Large intestine (tissue), 3 donors: ENCODE measurements at regions not wholly inside any gene's neighbourhood (a gene's known extent, or its start where the extent isn't known, plus 50 kb on each side); places are given as distances from the start of the nearest gene placed in this dataset.

Experiments used
- DNase-seq, 2 donors: peaks; one replicate each; pipeline versions ENCODE4 v3.0.0 to v3.0.0-alpha.2; 2013
- H3K27ac ChIP-seq: one replicate; pipeline ENCODE4 v1.5.1; 2013; ENCODE audit warnings: low read length
- H3K27me3 ChIP-seq: 2 replicates; pipeline ENCODE4 v1.6.1; 2013; ENCODE audit warnings: low read length; ENCODE audit not compliant: control insufficient read depth, insufficient read depth
- H3K36me3 ChIP-seq: 2 replicates; pipeline ENCODE4 v1.6.1; 2013; ENCODE audit warnings: low read length; ENCODE audit not compliant: control insufficient read depth, insufficient read depth
- H3K4me1 ChIP-seq: one replicate; pipeline ENCODE4 v1.6.1; 2013; ENCODE audit warnings: low read length; ENCODE audit not compliant: control insufficient read depth, insufficient read depth
- H3K4me3 ChIP-seq: one replicate; pipeline ENCODE4 v1.5.1; 2013; ENCODE audit warnings: low read length
- H3K9me3 ChIP-seq: one replicate; pipeline ENCODE4 v1.6.1; 2013; ENCODE audit warnings: mild to moderate bottlenecking, low read depth, low read length, moderate library complexity; ENCODE audit not compliant: control insufficient read depth
- WGBS: methylation state at CpG from one replicate; pipeline ENCODE4 v1.1.5; 2013; ENCODE audit warnings: low lambda C conversion rate; ENCODE audit not compliant: insufficient coverage; 5-methylcytosine and 5-hydroxymethylcytosine counted together

GRCh38 chr2:226116346-226116745 lies 683.3 kb downstream of the IRS1 start:
- Histone ChIP-seq H3K4me3 (no peak overlapping the region), H3K27ac (no peak overlapping the region), H3K4me1 (no peaks in the 10 kb centered on the region), H3K36me3 (no peaks in the 10 kb centered on the region), H3K27me3 (no peaks in the 10 kb centered on the region), H3K9me3 (no peaks in the 10 kb centered on the region)
- 100% methylated on average over 1 of the region's 3 CpGs for WGBS
- DNase-seq = no peak

GRCh38 chr2:226115832-226116200 lies 683.8 kb downstream of the IRS1 start:
- no peak for DNase-seq
- Histone ChIP-seq H3K27me3 (no peaks in the 10 kb centered on the region), H3K4me1 (no peaks in the 10 kb centered on the region), H3K27ac (no peak overlapping the region), H3K36me3 (no peaks in the 10 kb centered on the region), H3K9me3 (no peaks in the 10 kb centered on the region), H3K4me3 (no peak overlapping the region)
- WGBS = no CpG with 5 or more reads among the region's 1 CpG

- DNase-seq = no peak
- H3K27me3 ChIP-seq = no peaks in the 10 kb centered on the region
- no peak overlapping the region for H3K27ac ChIP-seq
- no peaks in the 10 kb centered on the region for H3K36me3 ChIP-seq
- WGBS = 60% methylated on average over 1 of the region's 3 CpGs
- H3K4me3 ChIP-seq = no peak overlapping the region
- no peaks in the 10 kb centered on the region for H3K4me1 ChIP-seq
- no peaks in the 10 kb centered on the region for H3K9me3 ChIP-seq
Measured at GRCh38 chr2:226115102-226115831, 684.4 kb downstream of the IRS1 start.

- DNase-seq = no peak
Measured at GRCh38 chr2:226114436-226114835, 685.2 kb downstream of the IRS1 start.

GRCh38 chr2:226098861-226099745 lies 699.6 kb downstream of the NYAP2 start:
- Histone ChIP-seq H3K4me1 (no peaks in the 10 kb centered on the region), H3K36me3 (no peaks in the 10 kb centered on the region), H3K9me3 (no peaks in the 10 kb centered on the region), H3K27ac (no peak overlapping the region), H3K27me3 (no peaks in the 10 kb centered on the region), H3K4me3 (no peak overlapping the region)
- DNase-seq = no peak
- WGBS = no CpG with 5 or more reads among the region's 1 CpG

More at GRCh38 chr2:226114436-226114835, 685.2 kb downstream of the IRS1 start:
- WGBS = no CpG with 5 or more reads among the region's 5 CpGs
- H3K9me3 ChIP-seq = no peaks in the 10 kb centered on the region
- no peak overlapping the region for H3K4me3 ChIP-seq
- H3K27ac ChIP-seq = no peak overlapping the region
- H3K36me3 ChIP-seq = no peaks in the 10 kb centered on the region
- H3K4me1 ChIP-seq = no peaks in the 10 kb centered on the region
- no peaks in the 10 kb centered on the region for H3K27me3 ChIP-seq

GRCh38 chr2:226095058-226095457 lies 695.5 kb downstream of the NYAP2 start:
- Histone ChIP-seq H3K4me1 (no peaks in the 10 kb centered on the region), H3K27me3 (no peaks in the 10 kb centered on the region), H3K4me3 (no peak overlapping the region), H3K27ac (no peak overlapping the region), H3K9me3 (no peaks in the 10 kb centered on the region), H3K36me3 (no peaks in the 10 kb centered on the region)
- WGBS = no CpG with 5 or more reads among the region's 1 CpG
- DNase-seq = no peak

GRCh38 chr2:226093364-226093763 lies 693.9 kb downstream of the NYAP2 start:
- H3K4me3 ChIP-seq = no peak overlapping the region
- 100% methylated on average over 1 of the region's 2 CpGs for WGBS
- no peaks in the 10 kb centered on the region for H3K27me3 ChIP-seq
- H3K27ac ChIP-seq = no peak overlapping the region
- no peaks in the 10 kb centered on the region for H3K4me1 ChIP-seq
- no peaks in the 10 kb centered on the region for H3K36me3 ChIP-seq
- DNase-seq = no peak
- no peaks in the 10 kb centered on the region for H3K9me3 ChIP-seq

GRCh38 chr2:226088366-226088674 lies 688.8 kb downstream of the NYAP2 start:
- H3K27me3 ChIP-seq = no peaks in the 10 kb centered on the region
- no CpG with 5 or more reads among the region's 3 CpGs for WGBS

GRCh38 chr2:226087505-226088365 lies 688.2 kb downstream of the NYAP2 start:
- Histone ChIP-seq H3K27me3 (no peaks in the 10 kb centered on the region), H3K4me1 (no peaks in the 10 kb centered on the region), H3K4me3 (no peak overlapping the region), H3K27ac (no peak overlapping the region), H3K36me3 (no peaks in the 10 kb centered on the region), H3K9me3 (peaks cover 3% of the 10 kb centered on the region)
- WGBS = 100% methylated on average over 2 of the region's 5 CpGs
- DNase-seq = no peak

More at GRCh38 chr2:226088366-226088674, 688.8 kb downstream of the NYAP2 start:
- Histone ChIP-seq H3K9me3 (peaks cover 3% of the 10 kb centered on the region), H3K27ac (no peak overlapping the region), H3K4me1 (no peaks in the 10 kb centered on the region), H3K36me3 (no peaks in the 10 kb centered on the region), H3K4me3 (no peak overlapping the region)
- DNase-seq = no peak

GRCh38 chr2:226087051-226087450 lies 687.5 kb downstream of the NYAP2 start:
- no peaks in the 10 kb centered on the region for H3K36me3 ChIP-seq
- H3K27ac ChIP-seq = no peak overlapping the region
- DNase-seq = no peak
- H3K4me1 ChIP-seq = no peaks in the 10 kb centered on the region
- WGBS = no CpG with 5 or more reads among the region's 3 CpGs
- H3K9me3 ChIP-seq = peaks cover 3% of the 10 kb centered on the region
- H3K27me3 ChIP-seq = no peaks in the 10 kb centered on the region
- H3K4me3 ChIP-seq = no peak overlapping the region
